Fibroblast of skin of abdomen (primary cell): ENCODE measurements at regions not wholly inside any gene's neighbourhood (a gene's known extent, or its start where the extent isn't known, plus 50 kb on each side); places are given as distances from the start of the nearest gene placed in this dataset.

Source experiments
- DNase-seq: peaks from one replicate; pipeline ENCODE4 v3.0.0-alpha.2; 2013

- no peak for DNase-seq
Observed at GRCh38 chr1:192524223-192524622, 51.4 kb upstream of the RGS1 start.
